Panc1 (cell line): ENCODE measurements at regions not wholly inside any gene's neighbourhood (a gene's known extent, or its start where the extent isn't known, plus 50 kb on each side); places are given as distances from the start of the nearest gene placed in this dataset.

Experiments
- CTCF ChIP-seq: fragments of 450-650 bp; IDR thresholded peaks from 2 replicates; pipeline ENCODE4 v1.5.1; 2017; ENCODE audit warnings: mild to moderate bottlenecking
- POLR2AphosphoS5 ChIP-seq: IDR thresholded peaks from 2 replicates; pipeline ENCODE4 v1.6.1; 2012; ENCODE audit warnings: mild to moderate bottlenecking, low read depth, low read length, moderate library complexity

DNA sequence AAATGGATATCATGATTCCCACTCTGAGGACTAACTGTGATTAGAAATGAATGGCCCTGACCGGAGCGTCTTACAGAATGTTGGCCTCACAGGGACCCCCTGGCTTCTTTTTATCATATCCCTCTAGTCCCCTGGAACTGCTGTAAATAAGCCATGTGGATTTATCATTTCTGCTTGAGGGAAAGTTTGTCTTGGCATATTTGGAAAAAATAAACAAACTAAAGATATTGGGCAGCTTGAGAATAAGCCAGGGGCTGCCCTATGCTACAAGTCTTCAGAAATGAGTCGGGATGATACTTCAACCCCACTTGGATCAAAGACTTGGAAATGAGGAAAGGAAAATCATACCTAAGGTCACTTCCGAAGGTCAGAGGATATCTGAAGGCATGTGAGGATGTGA lies 179.1 kb downstream of the THBS2 start:
- TF ChIP-seq CTCF (no peak), POLR2AphosphoS5 (no peak)
